ENCODE measurements at regions not wholly inside any gene's neighbourhood (a gene's known extent, or its start where the extent isn't known, plus 50 kb on each side); places are given as distances from the start of the nearest gene placed in this dataset.
"Not testable (repeated sequence)": the region's sequence is repeated elsewhere in the genome, so short reads cannot be mapped to it uniquely, and the experiment has no call there.

DNA sequence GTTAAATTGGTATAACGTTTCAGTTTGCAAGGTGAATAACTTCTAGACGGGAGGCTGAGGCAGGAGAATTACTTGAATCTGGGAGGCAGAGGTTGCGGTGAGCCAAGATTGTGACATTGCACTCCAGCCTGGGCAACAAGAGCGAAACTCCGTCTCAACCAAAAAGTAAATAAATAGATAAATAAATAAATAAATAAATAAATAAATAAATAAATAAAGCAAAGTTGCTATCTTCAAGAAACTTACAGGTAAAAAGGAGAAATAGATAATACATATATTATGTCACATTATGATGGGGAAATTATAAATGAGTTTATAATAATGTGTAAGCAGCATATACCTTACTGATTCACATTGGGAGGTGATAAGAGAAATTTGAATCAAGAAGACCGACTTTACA lies 1966.0 kb downstream of the PCDH7 start:
- 91% methylated on average over 6 of the region's 6 CpGs for WGBS
- DNase-seq (ENCODE audit: extremely low spot score), result no peak
- H3K9me3 ChIP-seq, result no peaks in the 10 kb centered on the region
- TF ChIP-seq POLR2A (IDR thresholded peaks at IDR 0.05; ENCODE audit: low read depth), result no peak
- H3K4me3 ChIP-seq, result no peak overlapping the region
- H3K27ac ChIP-seq (replicated peaks in 1 of 4), result no peak overlapping the region
- H3K27me3 ChIP-seq, result no peaks in the 10 kb centered on the region
- intact Hi-C loops (cut with DNase I), result no loop called here
- no peaks in the 10 kb centered on the region for H3K36me3 ChIP-seq
- no peaks in the 10 kb centered on the region for H3K4me1 ChIP-seq

DNA sequence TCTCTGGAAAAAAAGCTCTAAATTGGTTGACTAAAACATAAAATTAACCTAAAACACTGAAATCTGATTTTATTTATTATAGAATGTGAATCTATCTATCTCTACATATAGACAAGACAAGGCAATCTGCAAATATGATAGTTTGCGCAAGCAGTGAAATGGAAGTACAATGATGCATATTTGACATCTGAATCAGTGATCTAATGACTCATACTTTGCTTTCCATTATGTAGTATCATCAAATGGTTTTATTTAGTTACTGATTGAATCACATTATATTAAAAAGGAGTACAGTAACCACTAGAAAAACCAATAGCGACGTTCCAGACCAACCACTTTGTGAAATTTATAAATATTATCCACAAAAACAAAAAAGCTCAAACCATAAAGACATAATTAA lies 1969.3 kb downstream of the PCDH7 start:
- Histone ChIP-seq H3K9me3 (no peaks in the 10 kb centered on the region), H3K27me3 (no peaks in the 10 kb centered on the region), H3K4me3 (no peak overlapping the region), H3K4me1 (no peaks in the 10 kb centered on the region), H3K36me3 (no peaks in the 10 kb centered on the region), H3K27ac (replicated peaks in 1 of 4) (no peak overlapping the region)
- no peak for DNase-seq (ENCODE audit: extremely low spot score)
- 88% methylated on average over 3 of the region's 3 CpGs for WGBS
- intact Hi-C loops (cut with DNase I), result no loop called here
- TF ChIP-seq POLR2AphosphoS5 (IDR thresholded peaks at IDR 0.05) (no peak), POLR2A (IDR thresholded peaks at IDR 0.05; ENCODE audit: low read depth) (no peak), EP300 (IDR thresholded peaks at IDR 0.05) (no peak)
- TF ChIP-seq, protein P1, sequence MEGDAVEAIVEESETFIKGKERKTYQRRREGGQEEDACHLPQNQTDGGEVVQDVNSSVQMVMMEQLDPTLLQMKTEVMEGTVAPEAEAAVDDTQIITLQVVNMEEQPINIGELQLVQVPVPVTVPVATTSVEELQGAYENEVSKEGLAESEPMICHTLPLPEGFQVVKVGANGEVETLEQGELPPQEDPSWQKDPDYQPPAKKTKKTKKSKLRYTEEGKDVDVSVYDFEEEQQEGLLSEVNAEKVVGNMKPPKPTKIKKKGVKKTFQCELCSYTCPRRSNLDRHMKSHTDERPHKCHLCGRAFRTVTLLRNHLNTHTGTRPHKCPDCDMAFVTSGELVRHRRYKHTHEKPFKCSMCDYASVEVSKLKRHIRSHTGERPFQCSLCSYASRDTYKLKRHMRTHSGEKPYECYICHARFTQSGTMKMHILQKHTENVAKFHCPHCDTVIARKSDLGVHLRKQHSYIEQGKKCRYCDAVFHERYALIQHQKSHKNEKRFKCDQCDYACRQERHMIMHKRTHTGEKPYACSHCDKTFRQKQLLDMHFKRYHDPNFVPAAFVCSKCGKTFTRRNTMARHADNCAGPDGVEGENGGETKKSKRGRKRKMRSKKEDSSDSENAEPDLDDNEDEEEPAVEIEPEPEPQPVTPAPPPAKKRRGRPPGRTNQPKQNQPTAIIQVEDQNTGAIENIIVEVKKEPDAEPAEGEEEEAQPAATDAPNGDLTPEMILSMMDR (IDR thresholded peaks at IDR 0.05), result no peak

DNA sequence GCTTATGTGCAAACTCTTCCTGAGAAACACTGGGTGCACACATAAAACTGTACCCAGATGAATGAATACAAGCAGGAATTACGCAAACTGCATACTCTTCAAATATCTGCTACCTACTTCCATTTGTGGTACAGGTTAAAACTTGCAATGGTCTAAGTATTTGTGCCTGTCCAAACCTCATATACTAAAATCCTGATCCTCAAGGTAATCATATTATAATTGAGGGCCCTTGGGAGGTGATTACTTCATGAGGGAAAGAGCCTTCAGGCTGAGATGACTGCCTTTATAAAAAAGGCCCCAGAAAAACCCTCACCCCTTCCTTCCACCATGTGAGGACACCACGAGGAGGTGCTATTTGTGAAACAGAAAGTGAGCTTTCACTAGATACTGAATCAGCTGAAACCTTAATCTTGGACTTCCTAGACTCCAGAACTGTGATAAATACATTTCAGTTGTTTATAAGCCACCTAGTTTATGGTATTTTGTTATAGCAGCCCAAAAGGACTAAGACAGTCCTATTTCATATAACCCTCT lies 1977.2 kb downstream of the PCDH7 start:
- no peak for TF ChIP-seq EP300 (IDR thresholded peaks at IDR 0.05)
- TF ChIP-seq POLR2A (IDR thresholded peaks at IDR 0.05; ENCODE audit: low read depth), result no peak
- TF ChIP-seq, protein P1 (IDR thresholded peaks at IDR 0.05), result no peak
- no peak for TF ChIP-seq POLR2AphosphoS5 (IDR thresholded peaks at IDR 0.05)
- WGBS, result 62% methylated on average over 2 of the region's 2 CpGs

DNA sequence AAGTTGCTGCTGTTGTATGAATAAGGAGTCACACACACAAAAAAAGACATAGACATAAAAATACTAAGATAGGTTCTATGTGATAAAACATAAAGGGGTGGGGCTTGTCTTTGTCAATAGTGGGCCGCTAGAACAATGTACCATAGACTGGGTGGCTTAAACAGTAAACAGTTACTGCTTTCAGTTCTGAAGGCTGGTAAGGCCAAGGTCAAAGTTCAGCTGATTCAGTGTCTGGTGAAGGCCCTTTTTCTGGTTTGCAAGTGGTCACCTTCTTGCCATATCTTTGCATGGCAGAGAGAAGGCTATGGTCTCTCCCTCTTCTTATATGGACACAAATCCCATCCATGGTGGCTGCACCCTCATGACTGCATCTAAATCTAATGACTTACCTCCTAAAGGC lies 1980.7 kb downstream of the PCDH7 start:
- Histone ChIP-seq H3K4me3 (no peak overlapping the region), H3K27ac (replicated peaks in 1 of 4) (no peak overlapping the region), H3K36me3 (no peaks in the 10 kb centered on the region), H3K4me1 (no peaks in the 10 kb centered on the region), H3K9me3 (no peaks in the 10 kb centered on the region), H3K27me3 (no peaks in the 10 kb centered on the region)
- WGBS, result 78% methylated on average over 1 of the region's 1 CpG
- TF ChIP-seq EP300 (IDR thresholded peaks at IDR 0.05), result no peak
- TF ChIP-seq POLR2A (IDR thresholded peaks at IDR 0.05; ENCODE audit: low read depth), result no peak
- no peak for TF ChIP-seq POLR2AphosphoS5 (IDR thresholded peaks at IDR 0.05)
- TF ChIP-seq, protein P1 (IDR thresholded peaks at IDR 0.05), result no peak
- intact Hi-C loops (cut with DNase I), result no loop called here
- no peak for DNase-seq (ENCODE audit: extremely low spot score)

More for the DNA sequence above, 1977.2 kb downstream of the PCDH7 start:
- H3K4me3 ChIP-seq, result no peak overlapping the region
- H3K27me3 ChIP-seq, result no peaks in the 10 kb centered on the region
- H3K4me1 ChIP-seq, result no peaks in the 10 kb centered on the region
- no peak for DNase-seq (ENCODE audit: extremely low spot score)
- H3K36me3 ChIP-seq, result no peaks in the 10 kb centered on the region
- no peaks in the 10 kb centered on the region for H3K9me3 ChIP-seq
- intact Hi-C loops (cut with DNase I), result no loop called here
- no peak overlapping the region for H3K27ac ChIP-seq (replicated peaks in 1 of 4)

DNA sequence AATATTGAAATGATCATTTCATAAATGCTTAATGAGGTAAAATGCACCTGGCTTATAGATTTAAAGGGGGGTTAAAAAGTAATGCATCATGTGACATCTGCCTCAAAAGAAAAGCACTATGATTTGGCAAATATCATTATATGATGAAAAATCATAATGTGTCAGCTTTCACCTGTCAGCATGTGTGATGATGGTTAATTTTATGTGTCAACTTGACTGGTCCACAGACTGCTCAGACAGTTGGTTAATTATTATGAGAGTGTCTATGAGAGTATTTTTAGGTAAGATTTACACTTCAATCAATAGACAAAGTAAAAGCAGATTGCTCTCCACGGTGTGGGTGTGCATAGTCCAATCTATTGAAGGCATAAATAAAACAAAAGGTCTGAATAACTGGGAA lies 1986.7 kb downstream of the PCDH7 start:
- no peak for DNase-seq (ENCODE audit: extremely low spot score)
- TF ChIP-seq POLR2A (IDR thresholded peaks at IDR 0.05; ENCODE audit: low read depth), result no peak
- TF ChIP-seq POLR2AphosphoS5 (IDR thresholded peaks at IDR 0.05), result no peak
- no peak for TF ChIP-seq EP300 (IDR thresholded peaks at IDR 0.05)
- TF ChIP-seq, protein P1 (IDR thresholded peaks at IDR 0.05), result no peak
- H3K27me3 ChIP-seq, result no peaks in the 10 kb centered on the region
- H3K36me3 ChIP-seq, result no peaks in the 10 kb centered on the region
- no peak overlapping the region for H3K27ac ChIP-seq (replicated peaks in 1 of 4)
- no peaks in the 10 kb centered on the region for H3K4me1 ChIP-seq
- H3K4me3 ChIP-seq, result no peak overlapping the region
- 60% methylated on average over 1 of the region's 1 CpG for WGBS
- no peaks in the 10 kb centered on the region for H3K9me3 ChIP-seq
- intact Hi-C loops (cut with DNase I), result no loop called here

GRCh38 chr4:32716090-32716620 lies 1996.0 kb downstream of the PCDH7 start:
- H3K27me3 ChIP-seq; intact Hi-C loops (cut with DNase I); H3K9me3 ChIP-seq: not testable (repeated sequence)

More at GRCh38 chr4:32716090-32716620, 1996.0 kb downstream of the PCDH7 start:
- WGBS, result 97% methylated on average over 23 of the region's 42 CpGs
- not testable (repeated sequence) for H3K36me3 ChIP-seq; H3K4me1 ChIP-seq; H3K27ac ChIP-seq (replicated peaks in 1 of 4); H3K4me3 ChIP-seq; DNase-seq (ENCODE audit: extremely low spot score)
